HepG2 (cell line): ENCODE measurements at regions not wholly inside any gene's neighbourhood (a gene's known extent, or its start where the extent isn't known, plus 50 kb on each side); places are given as distances from the start of the nearest gene placed in this dataset.

Experiments
- BCL6 ChIP-seq: IDR thresholded peaks from 2 replicates; pipeline ENCODE4 v1.6.1; 2016; ENCODE audit warnings: missing genetic modification reagents, missing compliant biosample characterization
- CBFB ChIP-seq: sonication (generic); formaldehyde crosslinking; IDR thresholded peaks from 2 replicates; pipeline ENCODE4 v1.4.0; 2020; ENCODE audit warnings: missing genetic modification reagents
- ELF4 ChIP-seq: sonication (generic); formaldehyde crosslinking; IDR thresholded peaks from 2 replicates; pipeline ENCODE4 v1.5.0; 2020; ENCODE audit warnings: missing genetic modification reagents, mild to moderate bottlenecking, moderate library complexity, borderline replicate concordance
- HCFC1 ChIP-seq: fragments of 150-350 bp; IDR thresholded peaks from 2 replicates; pipeline ENCODE4 v1.6.1; 2014; ENCODE audit warnings: low read depth, low read length
- KDM4B ChIP-seq: sonication (generic); formaldehyde crosslinking; IDR thresholded peaks from 2 replicates; pipeline ENCODE4 v1.4.0; 2020; ENCODE audit warnings: missing genetic modification reagents
- KLF13 ChIP-seq: sonication (generic); formaldehyde crosslinking; IDR thresholded peaks from 2 replicates; pipeline ENCODE4 v1.4.0; 2020; ENCODE audit warnings: mild to moderate bottlenecking, missing genetic modification reagents
- SOX5 ChIP-seq: IDR thresholded peaks from 2 replicates; pipeline ENCODE4 v1.6.1; 2016; ENCODE audit warnings: borderline replicate concordance
- SP5 ChIP-seq: IDR thresholded peaks from 2 replicates; pipeline ENCODE4 v1.6.1; 2016; ENCODE audit warnings: low read depth, borderline replicate concordance
- ZNF121 ChIP-seq: sonication (generic); formaldehyde crosslinking; IDR thresholded peaks from 2 replicates; pipeline ENCODE4 v1.5.0; 2020; ENCODE audit warnings: mild to moderate bottlenecking, missing genetic modification reagents
- ZNF138 ChIP-seq: sonication (generic); formaldehyde crosslinking; IDR thresholded peaks from 2 replicates; pipeline ENCODE4 v1.5.0; 2020; ENCODE audit warnings: mild to moderate bottlenecking, low read depth, missing genetic modification reagents
- ZNF142 ChIP-seq: sonication (generic); formaldehyde crosslinking; IDR thresholded peaks from 2 replicates; pipeline ENCODE4 v1.4.0; 2020; ENCODE audit warnings: missing genetic modification reagents
- ZNF678 ChIP-seq: sonication (generic); formaldehyde crosslinking; IDR thresholded peaks from 2 replicates; pipeline ENCODE4 v1.4.0; 2020; ENCODE audit warnings: mild to moderate bottlenecking, missing genetic modification reagents
- ZNF75D ChIP-seq: sonication (generic); formaldehyde crosslinking; IDR thresholded peaks from 2 replicates; pipeline ENCODE4 v1.8.1; 2023; ENCODE audit warnings: missing genetic modification reagents, mild to moderate bottlenecking, borderline replicate concordance
- ZSCAN20 ChIP-seq: sonication (generic); formaldehyde crosslinking; IDR thresholded peaks from 2 replicates; pipeline ENCODE4 v1.4.0; 2020; ENCODE audit warnings: missing genetic modification reagents, mild to moderate bottlenecking, borderline replicate concordance
- ZSCAN31 ChIP-seq: sonication (generic); formaldehyde crosslinking; IDR thresholded peaks from 2 replicates; pipeline ENCODE4 v1.5.0; 2020; ENCODE audit warnings: low read depth, mild to moderate bottlenecking, missing genetic modification reagents
- TF ChIP-seq, protein P1 (sequence below): sonication (generic); formaldehyde crosslinking; conservative IDR thresholded peaks from 2 replicates; pipeline ENCODE4 v1.8.0; 2022; ENCODE audit warnings: low read depth, missing genetic modification reagents
- TF ChIP-seq, protein P2 (sequence below): sonication (generic); formaldehyde crosslinking; IDR thresholded peaks from 2 replicates; pipeline ENCODE4 v1.4.0; 2020; ENCODE audit warnings: missing genetic modification reagents, borderline replicate concordance

DNA sequence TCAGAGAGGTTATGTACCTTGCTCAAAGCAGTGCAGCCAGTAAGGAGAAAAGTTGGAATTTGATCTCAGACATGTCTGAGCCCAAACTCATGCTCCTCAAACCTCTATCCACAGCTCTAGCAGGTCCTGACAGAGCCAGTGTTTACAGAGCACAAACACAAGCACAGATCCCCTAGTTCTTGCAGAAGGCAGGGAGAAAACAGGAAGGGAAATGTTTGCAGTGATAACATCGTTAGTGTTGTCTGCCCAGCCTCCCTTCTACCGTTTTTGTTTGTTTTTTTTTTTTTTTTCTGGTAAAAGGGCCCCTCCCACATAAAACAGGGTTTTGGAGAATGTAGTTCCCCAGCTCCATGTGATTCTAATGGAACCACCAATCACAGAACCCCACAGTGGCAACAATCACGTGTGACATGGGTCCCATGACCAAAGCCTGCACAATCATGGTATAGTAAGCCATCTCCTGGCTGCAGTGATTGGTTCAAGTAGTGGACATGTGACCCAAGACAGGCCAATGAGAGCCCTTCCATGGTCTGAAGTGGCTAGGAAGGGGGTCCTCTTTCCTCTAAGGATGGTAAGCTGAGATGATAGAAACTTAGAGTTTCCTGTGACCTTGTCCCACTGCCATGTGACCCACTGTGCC, 513.4 kb downstream of the MED13L start (continued):
- TF ChIP-seq, protein P1, sequence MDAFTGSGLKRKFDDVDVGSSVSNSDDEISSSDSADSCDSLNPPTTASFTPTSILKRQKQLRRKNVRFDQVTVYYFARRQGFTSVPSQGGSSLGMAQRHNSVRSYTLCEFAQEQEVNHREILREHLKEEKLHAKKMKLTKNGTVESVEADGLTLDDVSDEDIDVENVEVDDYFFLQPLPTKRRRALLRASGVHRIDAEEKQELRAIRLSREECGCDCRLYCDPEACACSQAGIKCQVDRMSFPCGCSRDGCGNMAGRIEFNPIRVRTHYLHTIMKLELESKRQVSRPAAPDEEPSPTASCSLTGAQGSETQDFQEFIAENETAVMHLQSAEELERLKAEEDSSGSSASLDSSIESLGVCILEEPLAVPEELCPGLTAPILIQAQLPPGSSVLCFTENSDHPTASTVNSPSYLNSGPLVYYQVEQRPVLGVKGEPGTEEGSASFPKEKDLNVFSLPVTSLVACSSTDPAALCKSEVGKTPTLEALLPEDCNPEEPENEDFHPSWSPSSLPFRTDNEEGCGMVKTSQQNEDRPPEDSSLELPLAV (CRISPR knock-in tag), result no peak
- TF ChIP-seq, protein P2, sequence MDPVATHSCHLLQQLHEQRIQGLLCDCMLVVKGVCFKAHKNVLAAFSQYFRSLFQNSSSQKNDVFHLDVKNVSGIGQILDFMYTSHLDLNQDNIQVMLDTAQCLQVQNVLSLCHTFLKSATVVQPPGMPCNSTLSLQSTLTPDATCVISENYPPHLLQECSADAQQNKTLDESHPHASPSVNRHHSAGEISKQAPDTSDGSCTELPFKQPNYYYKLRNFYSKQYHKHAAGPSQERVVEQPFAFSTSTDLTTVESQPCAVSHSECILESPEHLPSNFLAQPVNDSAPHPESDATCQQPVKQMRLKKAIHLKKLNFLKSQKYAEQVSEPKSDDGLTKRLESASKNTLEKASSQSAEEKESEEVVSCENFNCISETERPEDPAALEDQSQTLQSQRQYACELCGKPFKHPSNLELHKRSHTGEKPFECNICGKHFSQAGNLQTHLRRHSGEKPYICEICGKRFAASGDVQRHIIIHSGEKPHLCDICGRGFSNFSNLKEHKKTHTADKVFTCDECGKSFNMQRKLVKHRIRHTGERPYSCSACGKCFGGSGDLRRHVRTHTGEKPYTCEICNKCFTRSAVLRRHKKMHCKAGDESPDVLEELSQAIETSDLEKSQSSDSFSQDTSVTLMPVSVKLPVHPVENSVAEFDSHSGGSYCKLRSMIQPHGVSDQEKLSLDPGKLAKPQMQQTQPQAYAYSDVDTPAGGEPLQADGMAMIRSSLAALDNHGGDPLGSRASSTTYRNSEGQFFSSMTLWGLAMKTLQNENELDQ, result no peak
- TF ChIP-seq ZNF142 (CRISPR knock-in tag), result no peak
- no peak for TF ChIP-seq ZNF121 (CRISPR knock-in tag)
- no peak for TF ChIP-seq KLF13 (CRISPR knock-in tag)
- TF ChIP-seq ELF4, result no peak
- TF ChIP-seq ZNF138 (CRISPR knock-in tag), result no peak
- TF ChIP-seq ZSCAN31, result no peak
- 0 out of 2 replicates have a peak, but pooled peaks have one; percentile 33 for TF ChIP-seq KDM4B (CRISPR knock-in tag)
- peak; percentile 77 for TF ChIP-seq SOX5 (CRISPR knock-in tag)
- peak; percentile 55 for TF ChIP-seq BCL6
- no peak for TF ChIP-seq ZSCAN20 (CRISPR knock-in tag)
- no peak for TF ChIP-seq HCFC1
- no peak for TF ChIP-seq CBFB (CRISPR knock-in tag)
- TF ChIP-seq ZNF75D, result no peak
- peak; percentile 94 for TF ChIP-seq SP5 (CRISPR knock-in tag)
- TF ChIP-seq ZNF678 (CRISPR knock-in tag), result no peak
